Left lung (tissue), 4 donors: ENCODE measurements at regions not wholly inside any gene's neighbourhood (a gene's known extent, or its start where the extent isn't known, plus 50 kb on each side); places are given as distances from the start of the nearest gene placed in this dataset.

Experiments used
- ATAC-seq: fragments of 200-7000 bp; cut with Tn5 transposase; one replicate; pipeline ENCODE4 v1.9.1; 2020; ENCODE audit warnings: moderate library complexity
- DNase-seq, 4 donors: peaks; one replicate each; pipeline ENCODE4 v3.0.0-alpha.2; 2013 to 2020
- H3K27ac ChIP-seq, 2 donors: fragments of 200-600 bp; sonication (generic) in 1 of 2; one replicate each; pipeline versions ENCODE4 v1.5.0 to v1.8.0; 2020 to 2021
- H3K27me3 ChIP-seq, 2 donors: fragments of 200-600 bp; sonication (generic) in 1 of 2; one replicate each; pipeline versions ENCODE4 v1.5.0 to v1.8.0; 2020 to 2021
- H3K36me3 ChIP-seq, 2 donors: fragments of 200-600 bp; sonication (generic) in 1 of 2; one replicate each; pipeline versions ENCODE4 v1.5.0 to v1.8.0; 2020 to 2021
- H3K4me1 ChIP-seq, 2 donors: fragments of 200-600 bp; one replicate each; pipeline ENCODE4 v1.8.0; 2021
- H3K4me3 ChIP-seq, 2 donors: fragments of 200-600 bp; sonication (generic) in 1 of 2; one replicate each; pipeline versions ENCODE4 v1.5.0 to v1.8.0; 2020 to 2021; ENCODE audit warnings: mild to moderate bottlenecking in 1 of 2
- H3K9me3 ChIP-seq, 2 donors: fragments of 200-600 bp; sonication (generic) in 1 of 2; one replicate each; pipeline versions ENCODE4 v1.5.0 to v1.8.0; 2020 to 2021
- CTCF ChIP-seq, 2 donors: fragments of 200-600 bp; sonication (generic) in 1 of 2; IDR thresholded peaks; one replicate each; pipeline versions ENCODE4 v1.5.0 to v1.8.0; 2021; ENCODE audit warnings: antibody characterized with exemption in 2 of 2
- intact Hi-C, 2 donors: fragments of 100-400 bp; cut with DNase I; formaldehyde crosslinking; loops; one replicate each; pipeline versions ENCODE4 v1.11.2 to v1.14.2; 2022
- donor health status: DM: no; HTN: yes; CAD: no.
- donor health status: DM: no; HTN: no; CAD: no.

DNA sequence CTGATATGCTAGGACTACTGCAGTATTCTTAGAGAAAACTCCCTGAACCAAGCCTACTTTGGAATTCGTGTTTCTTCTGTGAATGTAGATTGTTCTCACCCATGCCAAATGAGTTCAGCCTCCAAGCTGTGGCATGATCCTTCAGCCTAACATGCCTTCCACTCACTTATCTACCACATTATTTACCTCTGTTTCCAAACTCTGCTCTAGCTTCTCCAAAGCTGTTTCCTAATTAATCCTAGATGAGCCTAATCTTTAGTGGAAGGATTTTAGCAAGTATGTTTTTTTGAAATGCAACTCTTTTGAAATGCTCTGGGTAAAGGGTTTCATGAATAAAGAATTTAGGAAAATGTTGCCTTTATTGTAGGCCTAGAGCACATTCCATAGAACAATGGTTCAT is 152.9 kb upstream of the MMADHC start:
- intact Hi-C loops, result no loop called here
- H3K36me3 ChIP-seq, result no peaks in the 10 kb centered on the region
- no peak for DNase-seq
- ATAC-seq, result no peak
- H3K9me3 ChIP-seq, result no peaks in the 10 kb centered on the region
- H3K27me3 ChIP-seq, result no peaks in the 10 kb centered on the region
- no peak overlapping the region for H3K27ac ChIP-seq
- H3K4me1 ChIP-seq, result no peaks in the 10 kb centered on the region
- no peak overlapping the region for H3K4me3 ChIP-seq
- no peak for TF ChIP-seq CTCF (IDR thresholded peaks at IDR 0.05)

- DNase-seq (no peak), ATAC-seq (no peak)
- Histone ChIP-seq H3K27me3 (no peaks in the 10 kb centered on the region), H3K36me3 (no peaks in the 10 kb centered on the region), H3K4me3 (no peak overlapping the region), H3K4me1 (no peaks in the 10 kb centered on the region), H3K27ac (no peak overlapping the region), H3K9me3 (no peaks in the 10 kb centered on the region)
- intact Hi-C loops, result no loop called here
- no peak for TF ChIP-seq CTCF (IDR thresholded peaks at IDR 0.05)
Observed at GRCh38 chr2:149739883-149740265, 152.3 kb upstream of the MMADHC start.

DNA sequence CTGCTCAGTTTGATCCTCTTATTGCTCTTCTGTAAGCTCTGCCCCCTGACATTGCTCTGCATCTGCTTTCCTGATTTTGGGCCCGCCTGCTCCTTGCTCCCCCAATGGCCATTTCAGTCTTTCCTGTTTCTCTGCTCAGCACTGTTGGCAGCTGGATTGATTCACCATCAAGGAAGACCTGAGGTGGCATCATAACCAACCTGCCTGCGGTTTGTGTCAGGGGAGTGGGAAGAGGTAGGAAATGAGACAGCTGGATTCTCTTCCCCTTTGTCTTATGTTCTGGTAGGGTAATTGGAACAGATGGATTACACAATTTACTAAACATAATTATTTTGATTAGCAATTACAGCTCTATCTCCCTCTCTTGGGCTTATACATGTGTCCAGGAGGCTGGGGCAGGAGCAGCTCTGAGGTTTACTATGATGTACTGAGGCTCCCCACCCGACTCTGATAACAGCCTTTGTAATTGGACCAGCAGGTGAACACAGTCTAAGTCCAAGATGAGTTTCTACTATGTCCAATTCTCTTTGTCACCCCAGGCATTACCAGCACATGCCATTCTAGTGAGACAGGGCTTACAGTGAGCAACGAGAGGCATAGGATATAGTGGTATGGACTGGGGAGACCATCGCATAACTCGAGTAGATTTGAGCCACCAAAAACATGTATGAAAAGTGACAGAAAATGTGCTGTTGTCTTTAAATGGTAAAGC is 151.8 kb upstream of the MMADHC start:
- H3K4me1 ChIP-seq, result no peaks in the 10 kb centered on the region
- H3K9me3 ChIP-seq, result no peaks in the 10 kb centered on the region
- no peak overlapping the region for H3K27ac ChIP-seq
- intact Hi-C loops, result no loop called here
- no peak for TF ChIP-seq CTCF (IDR thresholded peaks at IDR 0.05)
- no peak overlapping the region for H3K4me3 ChIP-seq
- ATAC-seq (no peak), DNase-seq (no peak)
- no peaks in the 10 kb centered on the region for H3K27me3 ChIP-seq
- no peaks in the 10 kb centered on the region for H3K36me3 ChIP-seq

GRCh38 chr2:149738767-149739166 is 151.2 kb upstream of the MMADHC start:
- no peak overlapping the region for H3K27ac ChIP-seq
- DNase-seq (no peak), ATAC-seq (no peak)
- no peaks in the 10 kb centered on the region for H3K9me3 ChIP-seq
- no peaks in the 10 kb centered on the region for H3K36me3 ChIP-seq
- intact Hi-C loops, result no loop called here
- no peaks in the 10 kb centered on the region for H3K4me1 ChIP-seq
- H3K27me3 ChIP-seq, result no peaks in the 10 kb centered on the region
- H3K4me3 ChIP-seq, result no peak overlapping the region
- TF ChIP-seq CTCF (IDR thresholded peaks at IDR 0.05), result no peak

GRCh38 chr2:149737896-149738295 is 150.3 kb upstream of the MMADHC start:
- no peak for TF ChIP-seq CTCF (IDR thresholded peaks at IDR 0.05)
- H3K27ac ChIP-seq, result no peak overlapping the region
- intact Hi-C loops, result no loop called here
- H3K4me3 ChIP-seq, result no peak overlapping the region
- H3K36me3 ChIP-seq, result no peaks in the 10 kb centered on the region
- H3K9me3 ChIP-seq, result no peaks in the 10 kb centered on the region
- DNase-seq (no peak), ATAC-seq (no peak)
- H3K27me3 ChIP-seq, result no peaks in the 10 kb centered on the region
- H3K4me1 ChIP-seq, result no peaks in the 10 kb centered on the region
